ENCODE measurements at regions not wholly inside any gene's neighbourhood (a gene's known extent, or its start where the extent isn't known, plus 50 kb on each side); places are given as distances from the start of the nearest gene placed in this dataset.

GRCh38 chr5:158174026-158174425 is 315.1 kb upstream of the CLINT1 start:
- intact Hi-C loops (cut with DNase I) = loop anchor here (10.0 kb wide), 1 partner anchor 931 kb away; no protein-coding TSS in a partner anchor
- no peak for DNase-seq
- Histone ChIP-seq H3K4me1 (peaks cover 0 to 15% (median 0%) of the 10 kb centered on the region in 3 donors), H3K27me3 (no peaks in the 10 kb centered on the region), H3K4me3 (no peak overlapping the region), H3K9me3 (no peaks in the 10 kb centered on the region), H3K27ac (no peak overlapping the region), H3K36me3 (no peaks in the 10 kb centered on the region)
- TF ChIP-seq POLR2A (IDR thresholded peaks at IDR 0.05) (no peak), CTCF (IDR thresholded peaks at IDR 0.05) (no peak)
- 91 to 97% methylated on average over 4 of the region's 4 CpGs for WGBS, 2 donors

GRCh38 chr5:158172005-158172404 is 313.1 kb upstream of the CLINT1 start:
- TF ChIP-seq POLR2A (IDR thresholded peaks at IDR 0.05) (no peak), CTCF (IDR thresholded peaks at IDR 0.05) (no peak)
- intact Hi-C loops (cut with DNase I) = loop anchor here (10.0 kb wide), 1 partner anchor 933 kb away; no protein-coding TSS in a partner anchor
- Histone ChIP-seq H3K36me3 (no peaks in the 10 kb centered on the region), H3K4me3 (no peak overlapping the region), H3K27me3 (no peaks in the 10 kb centered on the region), H3K9me3 (no peaks in the 10 kb centered on the region), H3K27ac (no peak overlapping the region), H3K4me1 (peaks cover 0 to 15% (median 0%) of the 10 kb centered on the region in 3 donors)
- no peak for DNase-seq
- WGBS, 2 donors = 76 to 87% methylated on average over 2 of the region's 2 CpGs

GRCh38 chr5:158170534-158170933 is 311.6 kb upstream of the CLINT1 start:
- intact Hi-C loops (cut with DNase I) = loop anchor here (10.0 kb wide), 1 partner anchor 934 kb away; no protein-coding TSS in a partner anchor
- DNase-seq = no peak
- Histone ChIP-seq H3K27me3 (no peaks in the 10 kb centered on the region), H3K4me3 (no peak overlapping the region), H3K4me1 (peaks cover 0 to 5% (median 0%) of the 10 kb centered on the region in 3 donors), H3K27ac (no peak overlapping the region), H3K9me3 (no peaks in the 10 kb centered on the region), H3K36me3 (no peaks in the 10 kb centered on the region)
- 70 to 94% methylated on average over 2 of the region's 2 CpGs for WGBS, 2 donors
- TF ChIP-seq POLR2A (IDR thresholded peaks at IDR 0.05) (no peak), CTCF (IDR thresholded peaks at IDR 0.05) (no peak)

GRCh38 chr5:158170060-158170459 is 311.1 kb upstream of the CLINT1 start:
- H3K9me3 ChIP-seq = no peaks in the 10 kb centered on the region
- no peak overlapping the region for H3K27ac ChIP-seq
- H3K4me1 ChIP-seq = peaks cover 0 to under 1% (median 0%) of the 10 kb centered on the region in 3 donors
- 46% methylated on average over 3 of the region's 3 CpGs for WGBS, 2 donors
- no peaks in the 10 kb centered on the region for H3K36me3 ChIP-seq
- no peak overlapping the region for H3K4me3 ChIP-seq
- DNase-seq = no peak
- intact Hi-C loops (cut with DNase I) = loop anchor here (10.0 kb wide), 1 partner anchor 935 kb away; no protein-coding TSS in a partner anchor
- H3K27me3 ChIP-seq = no peaks in the 10 kb centered on the region
- no peak for TF ChIP-seq CTCF (IDR thresholded peaks at IDR 0.05)
- TF ChIP-seq POLR2A (IDR thresholded peaks at IDR 0.05) = no peak

- no peak for TF ChIP-seq CTCF (IDR thresholded peaks at IDR 0.05)
- TF ChIP-seq POLR2A (IDR thresholded peaks at IDR 0.05) = no peak
- no peaks in the 10 kb centered on the region for H3K36me3 ChIP-seq
- no peaks in the 10 kb centered on the region for H3K27me3 ChIP-seq
- H3K4me1 ChIP-seq = no peaks in the 10 kb centered on the region
- no peak overlapping the region for H3K27ac ChIP-seq
- 73 to 83% methylated on average over 5 of the region's 5 CpGs for WGBS, 2 donors
- no peak for DNase-seq
- H3K4me3 ChIP-seq = no peak overlapping the region
- H3K9me3 ChIP-seq = no peaks in the 10 kb centered on the region
- intact Hi-C loops (cut with DNase I) = no loop called here
Observed at GRCh38 chr5:158166424-158166823, 307.5 kb upstream of the CLINT1 start.
